ENCODE measurements at regions not wholly inside any gene's neighbourhood (a gene's known extent, or its start where the extent isn't known, plus 50 kb on each side); places are given as distances from the start of the nearest gene placed in this dataset.

DNA sequence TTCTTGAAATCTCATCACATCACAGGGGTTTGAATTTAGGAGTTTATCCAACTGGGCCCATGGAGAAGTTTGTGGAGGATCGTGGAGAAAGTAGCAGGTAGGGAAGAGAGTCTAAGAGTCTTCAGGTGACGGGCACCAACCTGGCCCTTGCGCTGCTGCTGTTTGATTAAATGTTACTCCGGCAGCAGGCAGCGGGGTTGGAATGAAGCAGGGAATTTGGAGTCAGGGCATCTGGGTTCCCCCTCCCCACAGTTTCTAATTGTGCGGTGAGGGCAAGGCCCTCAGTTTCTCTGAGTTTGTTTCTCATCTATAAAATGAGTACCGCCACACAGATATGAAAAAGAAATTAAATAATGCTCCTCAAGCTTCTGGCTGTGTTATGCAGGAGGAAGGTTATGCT, 182.9 kb upstream of the RGMA start:
- H3K9me3 Mint-ChIP-seq (ENCODE audit: unreplicated experiment), result peaks cover 13% of the 10 kb centered on the region
- no peak overlapping the region for H3K4me3 Mint-ChIP-seq (ENCODE audit: unreplicated experiment)
- H3K36me3 Mint-ChIP-seq (ENCODE audit: unreplicated experiment), result peaks cover 34% of the 10 kb centered on the region
- H3K27me3 Mint-ChIP-seq (ENCODE audit: unreplicated experiment), result no peaks in the 10 kb centered on the region
- H3K27ac Mint-ChIP-seq (ENCODE audit: unreplicated experiment), result no peak overlapping the region
- DNase-seq, result no peak
- TF ChIP-seq, protein P1, sequence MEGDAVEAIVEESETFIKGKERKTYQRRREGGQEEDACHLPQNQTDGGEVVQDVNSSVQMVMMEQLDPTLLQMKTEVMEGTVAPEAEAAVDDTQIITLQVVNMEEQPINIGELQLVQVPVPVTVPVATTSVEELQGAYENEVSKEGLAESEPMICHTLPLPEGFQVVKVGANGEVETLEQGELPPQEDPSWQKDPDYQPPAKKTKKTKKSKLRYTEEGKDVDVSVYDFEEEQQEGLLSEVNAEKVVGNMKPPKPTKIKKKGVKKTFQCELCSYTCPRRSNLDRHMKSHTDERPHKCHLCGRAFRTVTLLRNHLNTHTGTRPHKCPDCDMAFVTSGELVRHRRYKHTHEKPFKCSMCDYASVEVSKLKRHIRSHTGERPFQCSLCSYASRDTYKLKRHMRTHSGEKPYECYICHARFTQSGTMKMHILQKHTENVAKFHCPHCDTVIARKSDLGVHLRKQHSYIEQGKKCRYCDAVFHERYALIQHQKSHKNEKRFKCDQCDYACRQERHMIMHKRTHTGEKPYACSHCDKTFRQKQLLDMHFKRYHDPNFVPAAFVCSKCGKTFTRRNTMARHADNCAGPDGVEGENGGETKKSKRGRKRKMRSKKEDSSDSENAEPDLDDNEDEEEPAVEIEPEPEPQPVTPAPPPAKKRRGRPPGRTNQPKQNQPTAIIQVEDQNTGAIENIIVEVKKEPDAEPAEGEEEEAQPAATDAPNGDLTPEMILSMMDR (IDR thresholded peaks at IDR 0.05; ENCODE audit: partially characterized antibody, unreplicated experiment), result no peak
- H3K4me1 Mint-ChIP-seq (ENCODE audit: low read depth, unreplicated experiment), result peaks cover 11% of the 10 kb centered on the region

DNA sequence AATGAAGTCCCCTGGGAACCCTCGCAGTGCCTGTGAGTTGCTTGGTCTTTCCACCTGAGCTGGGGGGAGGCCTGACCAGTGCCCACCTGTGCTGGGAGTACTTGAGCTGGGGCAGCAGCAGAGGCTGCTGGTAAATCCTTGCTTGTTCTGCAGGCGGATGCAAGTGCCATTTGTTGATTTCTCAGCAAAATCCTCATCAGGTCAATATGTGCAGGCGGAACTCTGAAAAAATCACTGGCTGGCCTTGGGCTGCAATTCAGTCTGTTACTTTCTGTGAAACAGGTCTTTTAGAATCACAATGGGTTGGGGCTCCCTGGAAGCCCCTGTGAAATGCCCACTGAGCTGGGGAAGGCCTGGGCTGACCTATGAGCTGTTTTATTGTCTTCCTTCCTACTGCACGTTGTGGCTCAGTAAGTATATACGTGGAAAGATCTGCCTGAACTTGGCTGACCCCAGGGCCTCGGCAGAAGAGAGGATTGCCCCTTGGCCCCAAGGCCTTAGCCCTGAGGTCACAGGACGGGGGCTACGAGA, 182.0 kb upstream of the RGMA start:
- Mint-ChIP-seq H3K27ac (ENCODE audit: unreplicated experiment) (no peak overlapping the region), H3K27me3 (ENCODE audit: unreplicated experiment) (no peaks in the 10 kb centered on the region), H3K4me1 (ENCODE audit: low read depth, unreplicated experiment) (peaks cover 11% of the 10 kb centered on the region), H3K4me3 (ENCODE audit: unreplicated experiment) (no peak overlapping the region), H3K36me3 (ENCODE audit: unreplicated experiment) (peaks cover 34% of the 10 kb centered on the region), H3K9me3 (ENCODE audit: unreplicated experiment) (peaks cover 13% of the 10 kb centered on the region)
- DNase-seq, result no peak
- TF ChIP-seq, protein P1 (IDR thresholded peaks at IDR 0.05; ENCODE audit: partially characterized antibody, unreplicated experiment), result no peak

DNA sequence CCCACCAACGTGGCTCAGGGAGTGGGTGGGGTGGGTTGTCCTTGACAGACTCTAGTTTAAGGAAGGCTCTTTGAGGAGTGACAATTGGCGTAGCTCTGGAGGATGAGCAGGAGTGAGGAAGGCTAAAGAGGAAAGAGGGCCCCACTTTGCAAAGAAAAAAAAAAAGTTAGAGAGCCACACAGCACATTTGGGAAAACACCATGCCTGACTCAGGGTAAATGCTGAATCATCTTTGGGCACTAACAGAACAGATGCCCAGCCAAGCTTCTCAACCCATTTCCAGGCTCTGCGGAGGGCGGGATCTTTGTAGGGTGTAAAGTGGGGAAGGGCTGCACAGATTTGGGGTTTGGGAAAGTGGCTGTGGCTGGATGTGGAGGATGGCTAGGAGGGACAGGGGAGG, 179.1 kb upstream of the RGMA start:
- Mint-ChIP-seq H3K9me3 (ENCODE audit: unreplicated experiment) (peaks cover 12% of the 10 kb centered on the region), H3K4me1 (ENCODE audit: low read depth, unreplicated experiment) (no peaks in the 10 kb centered on the region), H3K36me3 (ENCODE audit: unreplicated experiment) (peaks cover 34% of the 10 kb centered on the region), H3K27ac (ENCODE audit: unreplicated experiment) (no peak overlapping the region), H3K4me3 (ENCODE audit: unreplicated experiment) (no peak overlapping the region), H3K27me3 (ENCODE audit: unreplicated experiment) (no peaks in the 10 kb centered on the region)
- DNase-seq, result no peak
- TF ChIP-seq, protein P1 (IDR thresholded peaks at IDR 0.05; ENCODE audit: partially characterized antibody, unreplicated experiment), result no peak

GRCh38 chr15:93266291-93266690, 177.3 kb upstream of the RGMA start:
- H3K27me3 Mint-ChIP-seq (ENCODE audit: unreplicated experiment), result no peaks in the 10 kb centered on the region
- no peak for DNase-seq
- H3K4me3 Mint-ChIP-seq (ENCODE audit: unreplicated experiment), result no peak overlapping the region
- no peak overlapping the region for H3K27ac Mint-ChIP-seq (ENCODE audit: unreplicated experiment)
- TF ChIP-seq, protein P1 (IDR thresholded peaks at IDR 0.05; ENCODE audit: partially characterized antibody, unreplicated experiment), result no peak
- peaks cover 12% of the 10 kb centered on the region for H3K9me3 Mint-ChIP-seq (ENCODE audit: unreplicated experiment)
- no peaks in the 10 kb centered on the region for H3K4me1 Mint-ChIP-seq (ENCODE audit: low read depth, unreplicated experiment)
- H3K36me3 Mint-ChIP-seq (ENCODE audit: unreplicated experiment), result peaks cover 25% of the 10 kb centered on the region

DNA sequence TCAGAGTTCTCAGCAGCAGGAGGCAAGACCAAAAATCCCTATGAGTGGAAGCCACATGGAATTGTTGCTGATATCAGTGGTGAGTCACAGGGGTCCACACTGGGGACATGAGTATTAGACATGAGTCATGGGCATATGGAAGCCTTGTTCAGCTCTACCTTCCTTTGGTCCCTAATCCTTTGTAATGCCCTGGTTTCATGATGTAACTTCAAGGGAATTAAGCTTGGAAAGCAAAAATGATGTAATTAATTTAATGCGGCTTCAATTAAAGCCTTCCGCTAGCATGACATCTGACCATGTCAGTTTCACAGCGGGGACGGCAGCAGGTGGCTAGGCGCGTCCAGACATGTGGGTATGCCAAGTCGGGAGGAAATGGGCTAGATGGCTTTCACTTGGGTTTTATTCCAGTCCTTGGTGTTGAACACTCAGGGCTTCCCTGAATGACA, 176.1 kb upstream of the RGMA start:
- no peak overlapping the region for H3K27ac Mint-ChIP-seq (ENCODE audit: unreplicated experiment)

More for the DNA sequence above, 176.1 kb upstream of the RGMA start:
- no peaks in the 10 kb centered on the region for H3K4me1 Mint-ChIP-seq (ENCODE audit: low read depth, unreplicated experiment)
- H3K27me3 Mint-ChIP-seq (ENCODE audit: unreplicated experiment), result no peaks in the 10 kb centered on the region
- no peak overlapping the region for H3K4me3 Mint-ChIP-seq (ENCODE audit: unreplicated experiment)
- TF ChIP-seq, protein P1 (IDR thresholded peaks at IDR 0.05; ENCODE audit: partially characterized antibody, unreplicated experiment), result no peak
- DNase-seq, result no peak
- H3K9me3 Mint-ChIP-seq (ENCODE audit: unreplicated experiment), result peaks cover 11% of the 10 kb centered on the region
- peaks cover 16% of the 10 kb centered on the region for H3K36me3 Mint-ChIP-seq (ENCODE audit: unreplicated experiment)
